ENCODE measurements at regions not wholly inside any gene's neighbourhood (a gene's known extent, or its start where the extent isn't known, plus 50 kb on each side); places are given as distances from the start of the nearest gene placed in this dataset.

- Histone ChIP-seq H3K9me3 (ENCODE audit: low read length) (no peaks in the 10 kb centered on the region), H3K9ac (ENCODE audit: low read length) (no peak overlapping the region), H3K27ac (ENCODE audit: low read length) (no peak overlapping the region), H3K27me3 (ENCODE audit: insufficient read depth, low read depth, low read length) (no peaks in the 10 kb centered on the region), H2AFZ (ENCODE audit: low read depth, low read length) (no peak overlapping the region), H3K4me3 (ENCODE audit: low read length) (no peak overlapping the region), H3K9me2 (ENCODE audit: insufficient read depth, low read length) (no peaks in the 10 kb centered on the region), H3K36me3 (ENCODE audit: insufficient read depth, low read length) (no peaks in the 10 kb centered on the region), H3F3A (ENCODE audit: insufficient read depth, low read length, poor library complexity, severe bottlenecking) (no peaks in the 10 kb centered on the region), H4K20me1 (ENCODE audit: insufficient read depth) (no peaks in the 10 kb centered on the region), H3K79me2 (replicated peaks; ENCODE audit: insufficient read depth, low read length) (no peaks in the 10 kb centered on the region), H3K4me2 (ENCODE audit: low read length) (no peak overlapping the region)
- TF ChIP-seq MXI1 (conservative IDR thresholded peaks at IDR 0.05; ENCODE audit: poor library complexity, severe bottlenecking): no peak
- TF ChIP-seq CTCF (IDR thresholded peaks at IDR 0.05; ENCODE audit: poor library complexity, severe bottlenecking): no peak
- no peak for TF ChIP-seq SMC3 (conservative IDR thresholded peaks at IDR 0.05; ENCODE audit: poor library complexity)
- no peak for TF ChIP-seq EZH2 (IDR thresholded peaks at IDR 0.05; ENCODE audit: borderline replicate concordance, insufficient read depth, low read length, poor library complexity, severe bottlenecking)
- no peak for TF ChIP-seq RAD21 (conservative IDR thresholded peaks at IDR 0.05)
- no peak for TF ChIP-seq EP300 (conservative IDR thresholded peaks at IDR 0.05; ENCODE audit: poor library complexity, severe bottlenecking)
- no peak for TF ChIP-seq TAF1 (IDR thresholded peaks at IDR 0.05; ENCODE audit: low read depth)
- no peak for TF ChIP-seq POLR2AphosphoS5 (IDR thresholded peaks at IDR 0.05)
- no peak for TF ChIP-seq REST (IDR thresholded peaks at IDR 0.05; ENCODE audit: borderline replicate concordance)
These were observed 720.3 kb downstream of the RNF144B start for GRCh38 chr6:19107468-19107867.

GRCh38 chr6:19121521-19121920, 715.6 kb upstream of the ID4 start:
- peaks cover 7% of the 10 kb centered on the region for H3K9me3 ChIP-seq (ENCODE audit: low read length)
- H2AFZ ChIP-seq (ENCODE audit: low read depth, low read length): no peak overlapping the region
- TF ChIP-seq POLR2AphosphoS5 (IDR thresholded peaks at IDR 0.05) (no peak), TAF1 (IDR thresholded peaks at IDR 0.05; ENCODE audit: low read depth) (no peak), EZH2 (IDR thresholded peaks at IDR 0.05; ENCODE audit: borderline replicate concordance, insufficient read depth, low read length, poor library complexity, severe bottlenecking) (no peak), CTCF (IDR thresholded peaks at IDR 0.05; ENCODE audit: poor library complexity, severe bottlenecking) (no peak), REST (IDR thresholded peaks at IDR 0.05; ENCODE audit: borderline replicate concordance) (no peak), EP300 (conservative IDR thresholded peaks at IDR 0.05; ENCODE audit: poor library complexity, severe bottlenecking) (no peak), RAD21 (conservative IDR thresholded peaks at IDR 0.05) (no peak)

More at GRCh38 chr6:19121521-19121920, 715.6 kb upstream of the ID4 start:
- no peaks in the 10 kb centered on the region for H4K20me1 ChIP-seq (ENCODE audit: insufficient read depth)
- no peak overlapping the region for H3K27ac ChIP-seq (ENCODE audit: low read length)
- H3K36me3 ChIP-seq (ENCODE audit: insufficient read depth, low read length): no peaks in the 10 kb centered on the region
- no peak overlapping the region for H3K4me3 ChIP-seq (ENCODE audit: low read length)
- H3K9ac ChIP-seq (ENCODE audit: low read length): no peak overlapping the region
- no peaks in the 10 kb centered on the region for H3K9me2 ChIP-seq (ENCODE audit: insufficient read depth, low read length)
- H3K27me3 ChIP-seq (ENCODE audit: insufficient read depth, low read depth, low read length): no peaks in the 10 kb centered on the region
- no peaks in the 10 kb centered on the region for H3F3A ChIP-seq (ENCODE audit: insufficient read depth, low read length, poor library complexity, severe bottlenecking)
- no peak overlapping the region for H3K4me2 ChIP-seq (ENCODE audit: low read length)
- no peaks in the 10 kb centered on the region for H3K79me2 ChIP-seq (replicated peaks; ENCODE audit: insufficient read depth, low read length)
